ENCODE measurements at regions not wholly inside any gene's neighbourhood (a gene's known extent, or its start where the extent isn't known, plus 50 kb on each side); places are given as distances from the start of the nearest gene placed in this dataset.

DNA sequence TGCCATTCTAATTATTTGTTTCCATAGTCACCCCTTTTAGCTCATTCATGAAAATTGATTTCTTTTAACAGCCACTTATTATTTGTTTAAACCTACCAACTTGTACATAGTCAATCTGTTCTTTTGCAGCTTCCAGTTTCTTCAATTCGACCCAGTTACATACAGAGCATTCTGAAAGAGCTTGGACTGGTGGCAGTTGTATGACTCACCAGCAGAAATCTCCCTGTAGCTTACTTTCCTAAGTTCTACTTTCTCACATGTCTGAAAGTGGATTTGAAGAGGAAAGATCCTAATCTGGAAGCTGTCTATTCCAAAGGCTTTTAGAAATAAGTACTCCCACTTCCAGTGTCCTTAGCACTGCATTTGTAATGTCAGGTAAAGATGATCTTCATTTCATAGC, 447.9 kb downstream of the HTR1B start:
- no peaks in the 10 kb centered on the region for H3K27me3 ChIP-seq (ENCODE audit: insufficient read depth, low read length, poor library complexity)
- H3K9me3 ChIP-seq (ENCODE audit: insufficient read depth, low read length, severe bottlenecking): peaks cover 10% of the 10 kb centered on the region
- H4K20me1 ChIP-seq (ENCODE audit: insufficient read depth, low read length): no peaks in the 10 kb centered on the region
- no peak overlapping the region for H2AFZ ChIP-seq (ENCODE audit: low read depth, low read length)
- no peaks in the 10 kb centered on the region for H3K36me3 ChIP-seq (ENCODE audit: insufficient read depth, low read length)
- H3K27ac ChIP-seq (ENCODE audit: low read length): no peak overlapping the region
- H3K79me2 ChIP-seq (ENCODE audit: insufficient read depth, low read length): no peaks in the 10 kb centered on the region
- no peak overlapping the region for H3K4me3 ChIP-seq (ENCODE audit: low read depth in 1 of 2, low read length in 2 of 2)
- TF ChIP-seq EZH2 (IDR thresholded peaks at IDR 0.05; ENCODE audit: borderline replicate concordance, low read depth, low read length, severe bottlenecking): no peak
- no peak for TF ChIP-seq CTCF (IDR thresholded peaks at IDR 0.05; ENCODE audit: borderline replicate concordance, extremely low read depth, low read length, poor library complexity, severe bottlenecking)
- no peaks in the 10 kb centered on the region for H3K4me1 ChIP-seq (ENCODE audit: insufficient read depth, low read length)
- no peak overlapping the region for H3K4me2 ChIP-seq (ENCODE audit: insufficient read depth, low read length)
- ATAC-seq (ENCODE audit: insufficient read depth, low read depth) (no peak), DNase-seq (no peak)
- H3K9ac ChIP-seq (ENCODE audit: low read depth, low read length): no peak overlapping the region

DNA sequence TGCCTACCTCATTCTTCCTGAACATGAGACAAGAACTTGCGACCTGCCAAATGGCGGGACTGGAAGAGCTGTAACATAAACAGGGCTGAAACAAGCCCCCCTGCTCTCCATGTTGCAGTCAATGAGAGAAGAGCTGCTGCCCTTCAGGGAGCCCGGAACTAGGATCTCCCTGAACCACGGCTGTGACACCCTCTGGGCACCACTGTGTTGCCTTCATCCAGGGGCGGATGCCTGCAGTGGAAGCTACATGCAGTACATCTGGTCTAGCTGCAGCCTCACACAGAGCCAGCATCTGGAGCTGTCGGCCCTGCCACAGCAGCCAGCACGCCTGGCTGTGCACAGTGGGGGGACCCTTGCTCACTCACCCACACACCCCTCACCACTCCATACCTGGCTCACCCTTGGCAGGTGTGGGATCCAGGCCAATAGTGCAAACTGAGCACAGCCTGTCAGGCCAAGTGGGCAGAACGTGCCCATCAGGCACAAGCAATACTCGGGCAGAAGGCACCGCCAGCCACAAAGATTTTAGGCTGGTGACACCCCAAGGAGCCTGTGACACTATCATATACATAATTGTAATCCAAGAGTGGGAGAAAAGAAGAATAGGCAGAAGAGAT, 451.3 kb downstream of the HTR1B start:
- no peak overlapping the region for H3K4me2 ChIP-seq (ENCODE audit: insufficient read depth, low read length)
- H3K4me3 ChIP-seq (ENCODE audit: low read depth in 1 of 2, low read length in 2 of 2): no peak overlapping the region
- DNase-seq (no peak), ATAC-seq (ENCODE audit: insufficient read depth, low read depth) (no peak)
- no peaks in the 10 kb centered on the region for H3K4me1 ChIP-seq (ENCODE audit: insufficient read depth, low read length)
- no peak overlapping the region for H2AFZ ChIP-seq (ENCODE audit: low read depth, low read length)
- no peaks in the 10 kb centered on the region for H3K36me3 ChIP-seq (ENCODE audit: insufficient read depth, low read length)
- H4K20me1 ChIP-seq (ENCODE audit: insufficient read depth, low read length): no peaks in the 10 kb centered on the region
- TF ChIP-seq EZH2 (IDR thresholded peaks at IDR 0.05; ENCODE audit: borderline replicate concordance, low read depth, low read length, severe bottlenecking) (no peak), CTCF (IDR thresholded peaks at IDR 0.05; ENCODE audit: borderline replicate concordance, extremely low read depth, low read length, poor library complexity, severe bottlenecking) (no peak)
- H3K27ac ChIP-seq (ENCODE audit: low read length): no peak overlapping the region
- H3K9me3 ChIP-seq (ENCODE audit: insufficient read depth, low read length, severe bottlenecking): peaks cover 10% of the 10 kb centered on the region
- H3K79me2 ChIP-seq (ENCODE audit: insufficient read depth, low read length): no peaks in the 10 kb centered on the region
- H3K27me3 ChIP-seq (ENCODE audit: insufficient read depth, low read length, poor library complexity): no peaks in the 10 kb centered on the region
- no peak overlapping the region for H3K9ac ChIP-seq (ENCODE audit: low read depth, low read length)

DNA sequence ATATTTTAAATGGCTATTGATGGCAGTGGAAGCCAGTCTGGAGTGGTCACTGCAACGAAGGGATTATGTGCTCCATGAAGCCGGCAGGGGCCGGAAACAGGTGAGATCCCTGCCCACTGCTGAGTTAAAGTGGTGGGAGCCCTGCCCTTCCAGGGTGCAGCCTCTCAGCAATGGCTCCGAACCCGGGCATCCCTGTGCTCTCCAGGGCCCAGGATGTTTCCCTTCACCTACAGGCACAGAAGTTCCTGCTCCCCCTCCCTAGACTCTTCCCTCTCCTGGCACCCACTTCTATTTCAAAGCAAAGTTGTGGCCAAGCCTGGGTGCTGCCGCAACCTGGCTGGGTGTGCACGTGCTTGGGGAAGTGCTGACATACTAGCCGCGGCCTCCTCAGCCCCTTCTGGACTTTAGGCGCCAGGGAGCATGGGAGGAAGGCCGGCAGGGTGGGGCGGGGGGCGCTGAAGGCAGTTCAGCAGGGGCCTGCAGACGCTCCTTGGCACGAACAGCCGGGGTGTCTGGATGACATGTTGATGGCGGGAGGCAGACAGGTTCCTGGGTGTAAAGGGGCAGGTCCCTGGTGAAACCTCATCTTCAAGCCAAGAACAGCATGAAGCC, 452.3 kb downstream of the HTR1B start:
- H3K36me3 ChIP-seq (ENCODE audit: insufficient read depth, low read length): no peaks in the 10 kb centered on the region
- H3K4me1 ChIP-seq (ENCODE audit: insufficient read depth, low read length): no peaks in the 10 kb centered on the region
- H3K9me3 ChIP-seq (ENCODE audit: insufficient read depth, low read length, severe bottlenecking): peaks cover 10% of the 10 kb centered on the region
- H3K9ac ChIP-seq (ENCODE audit: low read depth, low read length): no peak overlapping the region
- H3K27me3 ChIP-seq (ENCODE audit: insufficient read depth, low read length, poor library complexity): no peaks in the 10 kb centered on the region
- H3K4me3 ChIP-seq (ENCODE audit: low read depth in 1 of 2, low read length in 2 of 2): no peak overlapping the region
- no peaks in the 10 kb centered on the region for H4K20me1 ChIP-seq (ENCODE audit: insufficient read depth, low read length)
- no peak for ATAC-seq (ENCODE audit: insufficient read depth, low read depth)
- DNase-seq: no peak
- no peaks in the 10 kb centered on the region for H3K79me2 ChIP-seq (ENCODE audit: insufficient read depth, low read length)
- no peak overlapping the region for H3K27ac ChIP-seq (ENCODE audit: low read length)
- H3K4me2 ChIP-seq (ENCODE audit: insufficient read depth, low read length): no peak overlapping the region
- no peak overlapping the region for H2AFZ ChIP-seq (ENCODE audit: low read depth, low read length)
- TF ChIP-seq CTCF (IDR thresholded peaks at IDR 0.05; ENCODE audit: borderline replicate concordance, extremely low read depth, low read length, poor library complexity, severe bottlenecking): no peak
- no peak for TF ChIP-seq EZH2 (IDR thresholded peaks at IDR 0.05; ENCODE audit: borderline replicate concordance, low read depth, low read length, severe bottlenecking)

Data from DND-41 (cell line).